Stimulated activated CD4-positive, alpha-beta T cell treated with anti-CD3 and anti-CD28 coated beads, Interleukin-1b, Interleukin-23, amount 100 ng/mL, for 4 hours (primary cell): ENCODE measurements at regions not wholly inside any gene's neighbourhood (a gene's known extent, or its start where the extent isn't known, plus 50 kb on each side); places are given as distances from the start of the nearest gene placed in this dataset.

Experiments
- DNase-seq, 2 donors: peaks; one replicate each; pipeline ENCODE4 v3.0.0-alpha.2; 2020; ENCODE audit warnings: low read depth in 2 of 2

- no peak for DNase-seq
Observed at GRCh38 chr7:156309016-156309620, 331.5 kb upstream of the RNF32 start.

GRCh38 chr7:156307193-156307592 lies 333.4 kb upstream of the RNF32 start:
- DNase-seq = no peak

- no peak for DNase-seq
Observed at GRCh38 chr7:156305351-156305750, 335.2 kb upstream of the RNF32 start.

GRCh38 chr7:156282816-156283215 lies 357.8 kb upstream of the RNF32 start:
- DNase-seq = no peak

GRCh38 chr7:156279635-156280034 lies 360.9 kb upstream of the RNF32 start:
- no peak for DNase-seq

GRCh38 chr7:156275292-156275691 lies 365.3 kb upstream of the RNF32 start:
- DNase-seq = no peak

- DNase-seq = no peak
Observed at GRCh38 chr7:156274557-156274956, 366.0 kb upstream of the RNF32 start.

- no peak for DNase-seq
Observed at GRCh38 chr7:156261581-156261980, 379.0 kb upstream of the RNF32 start.

- no peak for DNase-seq
Observed at GRCh38 chr7:156257904-156258303, 382.7 kb upstream of the RNF32 start.

GRCh38 chr7:156255635-156256034 lies 384.9 kb upstream of the RNF32 start:
- DNase-seq = no peak

GRCh38 chr7:156251861-156252260 lies 388.7 kb upstream of the RNF32 start:
- DNase-seq = no peak

GRCh38 chr7:156240532-156240931 lies 400.0 kb upstream of the RNF32 start:
- DNase-seq = no peak

GRCh38 chr7:156238366-156239133 lies 402.0 kb upstream of the RNF32 start:
- DNase-seq = no peak

- no peak for DNase-seq
Observed at GRCh38 chr7:156237614-156238013, 403.0 kb upstream of the RNF32 start.

GRCh38 chr7:156236936-156237599 lies 403.5 kb upstream of the RNF32 start:
- DNase-seq = no peak

GRCh38 chr7:156236181-156236889 lies 404.2 kb upstream of the RNF32 start:
- no peak for DNase-seq

GRCh38 chr7:156234666-156235494 lies 405.7 kb upstream of the RNF32 start:
- DNase-seq = no peak

- no peak for DNase-seq
Observed at GRCh38 chr7:156234192-156234591, 406.4 kb upstream of the RNF32 start.

- no peak for DNase-seq
Observed at GRCh38 chr7:156232931-156233705, 407.5 kb upstream of the RNF32 start.

GRCh38 chr7:156230576-156230975 lies 410.0 kb upstream of the RNF32 start:
- no peak for DNase-seq

- DNase-seq = no peak
Observed at GRCh38 chr7:156224833-156225225, 412.6 kb upstream of the SHH start.
